ENCODE measurements at regions not wholly inside any gene's neighbourhood (a gene's known extent, or its start where the extent isn't known, plus 50 kb on each side); places are given as distances from the start of the nearest gene placed in this dataset.

DNA sequence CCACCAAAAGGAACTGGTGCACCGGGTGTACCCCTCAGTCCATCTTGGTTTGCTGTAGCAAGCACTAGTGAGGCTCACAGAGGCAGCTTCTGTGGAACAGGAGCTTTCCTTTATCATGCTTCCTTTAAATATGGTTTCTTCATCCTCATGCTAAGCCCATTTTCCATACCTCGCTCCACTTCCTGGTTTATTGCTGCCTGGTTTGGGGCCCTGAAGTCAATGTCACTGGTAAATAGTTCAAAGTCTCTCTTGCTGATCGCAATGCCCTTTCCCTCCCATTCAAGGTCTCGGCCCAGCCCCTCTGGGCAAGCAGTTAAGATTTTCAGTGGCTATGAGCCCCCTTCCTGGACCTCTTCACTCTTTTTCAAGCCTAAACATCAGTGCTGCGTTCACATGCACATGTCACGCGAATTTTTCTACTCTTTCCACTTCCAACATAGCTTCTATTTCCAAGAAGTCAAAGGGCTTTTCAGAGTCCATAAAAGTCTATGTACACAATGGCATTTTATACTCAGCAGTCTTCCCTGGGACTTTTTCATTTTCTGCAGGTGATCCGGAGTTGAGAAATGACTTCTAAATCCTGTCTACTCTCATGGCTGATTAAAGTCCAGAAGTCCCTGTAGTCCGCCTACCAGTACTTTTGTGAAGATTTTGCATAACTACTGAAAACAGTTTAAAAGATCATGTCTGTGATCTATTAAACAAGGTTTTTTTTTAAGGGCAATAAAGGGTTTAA lies 323.8 kb upstream of the ZFHX3 start:
- Histone ChIP-seq H3K27ac (ENCODE audit: low read depth, low read length) (no peak overlapping the region), H3K27me3 (ENCODE audit: insufficient read depth, low read length) (no peaks in the 10 kb centered on the region), H3K4me3 (ENCODE audit: low read length) (no peak overlapping the region), H3K36me3 (ENCODE audit: insufficient read depth, low read length) (no peaks in the 10 kb centered on the region), H3K4me1 (ENCODE audit: insufficient read depth, low read length) (no peaks in the 10 kb centered on the region), H3K9ac (ENCODE audit: low read depth, low read length) (no peak overlapping the region), H3K9me3 (ENCODE audit: insufficient read depth, low read depth, low read length) (no peaks in the 10 kb centered on the region)
- 92% methylated on average over 9 of the region's 9 CpGs for WGBS

- Histone ChIP-seq H3K4me3 (ENCODE audit: low read length) (no peak overlapping the region), H3K36me3 (ENCODE audit: insufficient read depth, low read length) (no peaks in the 10 kb centered on the region)
- 97% methylated on average over 3 of the region's 3 CpGs for WGBS
These were observed 321.9 kb upstream of the ZFHX3 start for GRCh38 chr16:73369851-73370250.

DNA sequence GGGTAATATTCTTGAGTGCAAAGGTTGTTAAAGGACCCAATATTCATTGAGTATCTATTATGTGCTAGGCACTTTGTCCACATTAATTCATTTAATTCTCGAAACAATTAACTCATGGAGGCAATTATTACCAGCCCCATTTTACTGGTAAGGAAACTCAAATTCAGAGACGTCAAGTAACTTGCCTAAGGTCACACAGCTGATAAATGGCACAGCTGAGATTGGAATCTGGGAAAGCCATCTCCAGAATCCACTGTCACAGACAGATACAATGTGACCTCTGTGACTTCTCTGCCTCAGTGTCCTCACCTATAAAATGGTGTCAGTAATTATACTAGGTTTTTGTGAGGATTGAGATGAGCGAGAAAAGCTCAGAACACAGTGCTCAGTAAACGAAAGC lies 320.8 kb upstream of the ZFHX3 start:
- H3K4me3 ChIP-seq (ENCODE audit: low read length): no peak overlapping the region
- 90% methylated on average over 2 of the region's 4 CpGs for WGBS
- H3K27me3 ChIP-seq (ENCODE audit: insufficient read depth, low read length): no peaks in the 10 kb centered on the region
- no peaks in the 10 kb centered on the region for H3K36me3 ChIP-seq (ENCODE audit: insufficient read depth, low read length)
- no peaks in the 10 kb centered on the region for H3K9me3 ChIP-seq (ENCODE audit: insufficient read depth, low read depth, low read length)
- H3K9ac ChIP-seq (ENCODE audit: low read depth, low read length): no peak overlapping the region
- no peak overlapping the region for H3K27ac ChIP-seq (ENCODE audit: low read depth, low read length)
- H3K4me1 ChIP-seq (ENCODE audit: insufficient read depth, low read length): no peaks in the 10 kb centered on the region

More at GRCh38 chr16:73369851-73370250, 321.9 kb upstream of the ZFHX3 start:
- H3K9ac ChIP-seq (ENCODE audit: low read depth, low read length): no peak overlapping the region
- no peaks in the 10 kb centered on the region for H3K4me1 ChIP-seq (ENCODE audit: insufficient read depth, low read length)
- H3K9me3 ChIP-seq (ENCODE audit: insufficient read depth, low read depth, low read length): no peaks in the 10 kb centered on the region
- no peaks in the 10 kb centered on the region for H3K27me3 ChIP-seq (ENCODE audit: insufficient read depth, low read length)
- no peak overlapping the region for H3K27ac ChIP-seq (ENCODE audit: low read depth, low read length)

GRCh38 chr16:73365016-73365551 lies 317.2 kb upstream of the ZFHX3 start:
- no peaks in the 10 kb centered on the region for H3K9me3 ChIP-seq (ENCODE audit: insufficient read depth, low read depth, low read length)
- no peaks in the 10 kb centered on the region for H3K4me1 ChIP-seq (ENCODE audit: insufficient read depth, low read length)
- H3K27me3 ChIP-seq (ENCODE audit: insufficient read depth, low read length): no peaks in the 10 kb centered on the region
- H3K27ac ChIP-seq (ENCODE audit: low read depth, low read length): no peak overlapping the region
- no peak overlapping the region for H3K9ac ChIP-seq (ENCODE audit: low read depth, low read length)
- H3K4me3 ChIP-seq (ENCODE audit: low read length): no peak overlapping the region
- 96% methylated on average over 8 of the region's 9 CpGs for WGBS
- no peaks in the 10 kb centered on the region for H3K36me3 ChIP-seq (ENCODE audit: insufficient read depth, low read length)

DNA sequence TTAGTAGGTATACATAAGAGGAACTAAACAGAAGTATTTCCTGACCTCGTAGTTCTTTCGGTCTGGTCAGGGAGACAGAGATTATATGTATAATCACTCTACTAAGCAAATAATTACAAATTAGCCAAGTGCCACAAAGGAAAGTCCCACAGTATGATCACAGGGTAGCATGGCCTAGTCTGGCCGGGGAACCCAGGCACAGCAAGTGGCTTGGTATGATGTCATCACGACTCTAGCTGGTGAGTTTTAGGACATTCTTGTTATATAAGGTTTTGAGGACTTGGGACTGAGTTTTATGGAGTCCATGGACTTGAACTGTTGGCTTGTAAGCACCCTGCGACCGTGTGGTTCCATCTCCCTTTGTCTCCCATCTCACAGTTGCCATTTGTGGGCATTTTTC lies 316.5 kb upstream of the ZFHX3 start:
- Histone ChIP-seq H3K27me3 (ENCODE audit: insufficient read depth, low read length) (no peaks in the 10 kb centered on the region), H3K9me3 (ENCODE audit: insufficient read depth, low read depth, low read length) (no peaks in the 10 kb centered on the region), H3K9ac (ENCODE audit: low read depth, low read length) (no peak overlapping the region), H3K4me1 (ENCODE audit: insufficient read depth, low read length) (no peaks in the 10 kb centered on the region), H3K4me3 (ENCODE audit: low read length) (no peak overlapping the region), H3K36me3 (ENCODE audit: insufficient read depth, low read length) (no peaks in the 10 kb centered on the region), H3K27ac (ENCODE audit: low read depth, low read length) (no peak overlapping the region)
- WGBS: 92% methylated on average over 4 of the region's 6 CpGs

DNA sequence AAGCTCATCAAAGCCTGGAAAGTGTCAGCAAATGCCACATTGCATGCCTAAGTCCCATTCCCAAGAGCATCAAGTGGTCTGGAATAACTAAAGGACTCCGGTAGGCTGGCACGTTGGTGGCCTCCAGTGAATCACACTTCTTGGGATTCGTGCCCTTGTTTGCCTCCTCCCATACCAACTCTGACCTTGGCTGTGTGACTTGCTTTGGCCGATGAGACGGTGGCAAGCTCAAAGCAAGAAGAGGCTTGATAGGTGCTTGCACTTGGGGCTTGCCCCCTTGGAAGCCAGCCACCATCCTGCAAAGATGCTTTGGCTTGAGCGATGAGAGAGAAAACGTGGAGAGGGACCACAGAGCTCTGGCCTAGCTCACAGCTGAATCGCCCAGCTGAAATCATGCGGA lies 313.1 kb upstream of the ZFHX3 start:
- Histone ChIP-seq H3K27me3 (ENCODE audit: insufficient read depth, low read length) (no peaks in the 10 kb centered on the region), H3K4me1 (ENCODE audit: insufficient read depth, low read length) (peaks cover 9% of the 10 kb centered on the region; the same call in 1 of the 2 replicates), H3K36me3 (ENCODE audit: insufficient read depth, low read length) (no peaks in the 10 kb centered on the region), H3K9me3 (ENCODE audit: insufficient read depth, low read depth, low read length) (no peaks in the 10 kb centered on the region), H3K4me3 (ENCODE audit: low read length) (no peak overlapping the region), H3K9ac (ENCODE audit: low read depth, low read length) (no peak overlapping the region), H3K27ac (ENCODE audit: low read depth, low read length) (no peak overlapping the region)
- WGBS: 95% methylated on average over 9 of the region's 9 CpGs

GRCh38 chr16:73356401-73357079 lies 308.6 kb upstream of the ZFHX3 start:
- peaks cover 31% of the 10 kb centered on the region for H3K4me1 ChIP-seq (ENCODE audit: insufficient read depth, low read length)
- no peak overlapping the region for H3K27ac ChIP-seq (ENCODE audit: low read depth, low read length)
- no peaks in the 10 kb centered on the region for H3K27me3 ChIP-seq (ENCODE audit: insufficient read depth, low read length)
- WGBS: 39% methylated on average over 13 of the region's 13 CpGs
- no peak overlapping the region for H3K9ac ChIP-seq (ENCODE audit: low read depth, low read length)
- H3K4me3 ChIP-seq (ENCODE audit: low read length): no peak overlapping the region
- H3K9me3 ChIP-seq (ENCODE audit: insufficient read depth, low read depth, low read length): no peaks in the 10 kb centered on the region
- H3K36me3 ChIP-seq (ENCODE audit: insufficient read depth, low read length): no peaks in the 10 kb centered on the region

DNA sequence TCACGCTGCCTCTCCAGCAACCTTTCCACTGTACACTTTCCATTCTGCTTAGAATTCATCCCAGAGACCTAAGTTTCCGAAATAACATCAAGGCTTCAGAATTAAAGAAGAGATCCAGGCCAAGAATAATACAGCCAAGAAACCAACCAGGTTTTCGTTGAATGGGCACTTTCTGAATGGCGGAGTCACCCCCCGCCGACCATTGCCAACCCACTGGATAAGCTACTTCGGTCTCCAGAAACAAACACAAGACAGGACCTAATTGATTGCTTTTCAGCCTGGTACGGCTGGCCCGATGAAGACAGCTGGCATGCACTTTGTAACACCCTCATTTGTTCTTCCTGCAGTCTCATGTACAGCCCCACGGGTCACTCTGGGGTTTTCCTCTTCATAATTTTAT lies 308.1 kb upstream of the ZFHX3 start:
- Histone ChIP-seq H3K27me3 (ENCODE audit: insufficient read depth, low read length) (no peaks in the 10 kb centered on the region), H3K4me1 (ENCODE audit: insufficient read depth, low read length) (peaks cover 33% of the 10 kb centered on the region), H3K4me3 (ENCODE audit: low read length) (no peak overlapping the region), H3K9me3 (ENCODE audit: insufficient read depth, low read depth, low read length) (no peaks in the 10 kb centered on the region), H3K27ac (ENCODE audit: low read depth, low read length) (no peak overlapping the region), H3K36me3 (ENCODE audit: insufficient read depth, low read length) (no peaks in the 10 kb centered on the region), H3K9ac (ENCODE audit: low read depth, low read length) (no peak overlapping the region)
- 87% methylated on average over 10 of the region's 10 CpGs for WGBS

DNA sequence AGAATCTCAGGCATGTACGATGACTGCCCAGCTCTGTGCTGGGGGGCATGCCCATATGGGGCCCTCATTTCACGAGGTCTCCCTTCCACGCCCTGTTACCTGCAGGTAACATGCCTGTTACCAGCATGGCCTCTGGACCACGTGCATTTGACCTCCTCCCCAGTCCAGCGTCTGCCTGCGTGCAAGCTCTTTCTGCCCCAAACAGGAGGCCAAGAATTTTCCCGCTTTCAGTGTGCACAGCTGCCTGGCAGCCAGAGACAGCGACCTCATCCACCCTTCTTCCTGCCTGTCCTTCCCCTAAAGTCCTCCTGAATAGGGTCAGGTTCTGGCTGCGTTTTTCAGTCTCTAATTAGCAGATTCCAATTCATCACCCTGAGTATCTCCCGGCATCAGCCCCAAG lies 306.5 kb upstream of the ZFHX3 start:
- 75% methylated on average over 10 of the region's 10 CpGs for WGBS
- H3K4me1 ChIP-seq (ENCODE audit: insufficient read depth, low read length): peaks cover 33% of the 10 kb centered on the region
- no peak overlapping the region for H3K4me3 ChIP-seq (ENCODE audit: low read length)
- no peak overlapping the region for H3K9ac ChIP-seq (ENCODE audit: low read depth, low read length)
- no peak overlapping the region for H3K27ac ChIP-seq (ENCODE audit: low read depth, low read length)
- H3K9me3 ChIP-seq (ENCODE audit: insufficient read depth, low read depth, low read length): no peaks in the 10 kb centered on the region
- no peaks in the 10 kb centered on the region for H3K27me3 ChIP-seq (ENCODE audit: insufficient read depth, low read length)
- no peaks in the 10 kb centered on the region for H3K36me3 ChIP-seq (ENCODE audit: insufficient read depth, low read length)

DNA sequence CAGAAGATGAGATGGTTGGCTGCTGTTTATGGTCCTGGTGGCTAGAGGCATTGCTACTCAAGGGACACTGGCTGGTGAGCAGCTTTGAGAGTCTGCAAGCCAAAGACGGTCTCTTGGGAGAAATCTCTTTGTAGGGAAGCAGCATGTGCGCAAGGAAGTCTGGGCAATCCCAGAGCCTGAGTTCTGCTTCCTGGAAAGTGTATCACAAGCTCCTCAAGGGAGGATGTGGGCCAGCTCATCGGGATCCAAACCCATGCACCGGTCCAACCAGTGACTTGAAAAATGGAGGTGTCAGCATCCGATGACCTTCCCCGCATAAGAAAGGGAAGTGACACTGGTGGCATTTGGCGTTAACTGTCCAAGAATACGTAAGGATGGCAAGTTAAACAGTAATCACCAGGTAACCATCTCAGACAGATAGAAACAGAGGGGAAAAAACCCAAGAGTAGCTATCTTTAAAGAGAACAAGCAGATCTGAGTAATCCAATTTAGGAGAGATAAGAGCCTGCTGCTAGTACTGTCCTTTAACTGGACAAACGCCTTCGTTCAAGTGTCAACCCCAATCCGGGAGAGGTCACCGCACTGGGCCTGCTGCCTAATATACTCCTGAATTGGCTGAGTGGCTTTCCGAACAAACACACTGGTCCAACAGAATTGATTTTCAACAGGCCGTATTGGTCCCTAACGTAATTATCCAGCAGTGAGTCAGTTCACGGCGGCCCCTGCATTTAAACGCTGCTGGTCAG lies 303.0 kb upstream of the ZFHX3 start:
- Histone ChIP-seq H3K36me3 (ENCODE audit: insufficient read depth, low read length) (no peaks in the 10 kb centered on the region), H3K9ac (ENCODE audit: low read depth, low read length) (no peak overlapping the region), H3K27me3 (ENCODE audit: insufficient read depth, low read length) (no peaks in the 10 kb centered on the region), H3K4me3 (ENCODE audit: low read length) (no peak overlapping the region), H3K4me1 (ENCODE audit: insufficient read depth, low read length) (peaks cover 23% of the 10 kb centered on the region), H3K9me3 (ENCODE audit: insufficient read depth, low read depth, low read length) (no peaks in the 10 kb centered on the region), H3K27ac (ENCODE audit: low read depth, low read length) (no peak overlapping the region)
- WGBS: 91% methylated on average over 18 of the region's 18 CpGs
